Parathyroid adenoma (tissue), 2 donors: ENCODE measurements at regions not wholly inside any gene's neighbourhood (a gene's known extent, or its start where the extent isn't known, plus 50 kb on each side); places are given as distances from the start of the nearest gene placed in this dataset.

ENCODE experiments used
- H2AFZ ChIP-seq: fragments of 300-600 bp; sonication (generic); one replicate; pipeline ENCODE4 v1.7.0; 2017; ENCODE audit warnings: antibody characterized with exemption, mild to moderate bottlenecking
- H3K27ac ChIP-seq: fragments of 300-600 bp; sonication (generic); one replicate; pipeline ENCODE4 v1.7.0; 2017
- H3K27me3 ChIP-seq: fragments of 300-600 bp; sonication (generic); one replicate; pipeline ENCODE4 v1.7.0; 2017; ENCODE audit warnings: low read length; ENCODE audit not compliant: control insufficient read depth, insufficient read depth
- H3K36me3 ChIP-seq: fragments of 300-600 bp; sonication (generic); one replicate; pipeline ENCODE4 v1.7.0; 2017; ENCODE audit warnings: low read length; ENCODE audit not compliant: control insufficient read depth, insufficient read depth
- H3K4me1 ChIP-seq: fragments of 300-600 bp; sonication (generic); one replicate; pipeline ENCODE4 v1.7.0; 2017; ENCODE audit warnings: control low read depth
- H3K4me2 ChIP-seq: fragments of 300-600 bp; sonication (generic); one replicate; pipeline ENCODE4 v1.7.0; 2017; ENCODE audit warnings: low read length
- H3K4me3 ChIP-seq: fragments of 300-600 bp; sonication (generic); one replicate; pipeline ENCODE4 v1.7.0; 2017; ENCODE audit warnings: low read depth, low read length
- H3K79me2 ChIP-seq: fragments of 300-600 bp; sonication (generic); one replicate; pipeline ENCODE4 v1.7.0; 2017; ENCODE audit warnings: control low read depth
- H3K9ac ChIP-seq: fragments of 300-600 bp; sonication (generic); one replicate; pipeline ENCODE4 v1.7.0; 2017; ENCODE audit warnings: mild to moderate bottlenecking
- H3K9me3 ChIP-seq: fragments of 300-600 bp; sonication (generic); one replicate; pipeline ENCODE4 v1.7.0; 2017; ENCODE audit warnings: low read length; ENCODE audit not compliant: control insufficient read depth
- CTCF ChIP-seq: fragments of 300-600 bp; sonication (generic); IDR thresholded peaks from one replicate; pipeline ENCODE4 v1.7.0; 2017; ENCODE audit warnings: antibody characterized with exemption, mild to moderate bottlenecking
- donor health status: primary hyperparathyroidism.

- Histone ChIP-seq H3K79me2 (no peaks in the 10 kb centered on the region), H3K36me3 (no peaks in the 10 kb centered on the region), H3K4me2 (no peak overlapping the region), H3K27me3 (no peaks in the 10 kb centered on the region), H3K9ac (no peak overlapping the region), H3K4me3 (no peak overlapping the region), H2AFZ (no peak overlapping the region), H3K27ac (no peak overlapping the region), H3K9me3 (no peaks in the 10 kb centered on the region), H3K4me1 (no peaks in the 10 kb centered on the region)
- no peak for TF ChIP-seq CTCF
These were observed 415.3 kb downstream of the ZNF521 start for GRCh38 chr18:24936691-24937090.

GRCh38 chr18:24937639-24938275, 414.2 kb downstream of the ZNF521 start:
- Histone ChIP-seq H3K9me3 (no peaks in the 10 kb centered on the region), H3K27ac (no peak overlapping the region), H3K4me3 (no peak overlapping the region), H3K79me2 (no peaks in the 10 kb centered on the region), H3K27me3 (no peaks in the 10 kb centered on the region), H3K36me3 (no peaks in the 10 kb centered on the region), H3K4me2 (no peak overlapping the region), H3K9ac (no peak overlapping the region), H2AFZ (no peak overlapping the region), H3K4me1 (no peaks in the 10 kb centered on the region)
- TF ChIP-seq CTCF: no peak

GRCh38 chr18:24940416-24940815, 411.6 kb downstream of the ZNF521 start:
- Histone ChIP-seq H3K4me2 (no peak overlapping the region), H3K9me3 (no peaks in the 10 kb centered on the region), H3K27me3 (no peaks in the 10 kb centered on the region), H2AFZ (no peak overlapping the region), H3K36me3 (no peaks in the 10 kb centered on the region), H3K79me2 (no peaks in the 10 kb centered on the region), H3K4me1 (no peaks in the 10 kb centered on the region), H3K9ac (no peak overlapping the region), H3K4me3 (no peak overlapping the region), H3K27ac (no peak overlapping the region)
- TF ChIP-seq CTCF: no peak

- no peak overlapping the region for H3K27ac ChIP-seq
- H3K9ac ChIP-seq: no peak overlapping the region
- H3K4me3 ChIP-seq: no peak overlapping the region
- no peak overlapping the region for H3K4me2 ChIP-seq
- no peaks in the 10 kb centered on the region for H3K27me3 ChIP-seq
- H2AFZ ChIP-seq: no peak overlapping the region
- TF ChIP-seq CTCF: no peak
- H3K36me3 ChIP-seq: no peaks in the 10 kb centered on the region
- H3K79me2 ChIP-seq: no peaks in the 10 kb centered on the region
- no peaks in the 10 kb centered on the region for H3K9me3 ChIP-seq
- no peaks in the 10 kb centered on the region for H3K4me1 ChIP-seq
These were observed 410.6 kb downstream of the ZNF521 start for GRCh38 chr18:24941174-24941951.
